SK-N-SH (cell line): ENCODE measurements at regions not wholly inside any gene's neighbourhood (a gene's known extent, or its start where the extent isn't known, plus 50 kb on each side); places are given as distances from the start of the nearest gene placed in this dataset.

ENCODE experiments used
- CTCF ChIA-PET: fragments of 300-600, 350-600 bp; formaldehyde crosslinking; extraction: SDS; loops from one replicate; lab custom pipeline; 2021; lab: Yijun Ruan, JAX
- POLR2A ChIA-PET: fragments of 350-600 bp; sonication (Branson Sonifier 250); formaldehyde crosslinking; extraction: SDS; loops from one replicate; lab custom pipeline; 2020; ENCODE audit warnings: antibody characterized with exemption, inconsistent platforms; lab: Yijun Ruan, JAX
- DNase-seq: peaks from one replicate; pipeline ENCODE4 v3.0.0; 2012
- H2AFZ ChIP-seq: fragments of 200-600 bp; sonication (generic); 2 replicates; pipeline ENCODE4 v1.8.1; 2016; ENCODE audit warnings: antibody characterized with exemption, mild to moderate bottlenecking, low read depth
- H3F3A ChIP-seq: fragments of 200-600 bp; sonication (generic); replicated peaks from 2 replicates; pipeline ENCODE3; 2016; ENCODE audit warnings: antibody characterized with exemption, mild to moderate bottlenecking; ENCODE audit not compliant: insufficient read depth
- H3K27ac ChIP-seq, 2 experiments: fragments of 200-500 bp in 1 of 2; fragments of 200-600 bp in 1 of 2; sonication (Bioruptor generic) in 1 of 2; sonication (generic), shearing (Covaris generic) in 1 of 2; 2 replicates each; pipeline versions ENCODE4 v1.5.1 to v1.6.1; 2014 to 2016; ENCODE audit warnings: low read depth in 2 of 2, inconsistent platforms in 1 of 2, low read length in 1 of 2, mild to moderate bottlenecking in 1 of 2, mixed read lengths in 1 of 2
- H3K27me3 ChIP-seq: fragments of 200-600 bp; sonication (generic), shearing (Covaris generic); 2 replicates; pipeline ENCODE4 v1.6.1; 2016; ENCODE audit warnings: mixed run types; ENCODE audit not compliant: insufficient read depth
- H3K36me3 ChIP-seq, 2 experiments: fragments of 200-500 bp in 1 of 2; fragments of 200-600 bp in 1 of 2; sonication (Bioruptor generic) in 1 of 2; sonication (generic) in 1 of 2; replicated peaks in 1 of 2; 2 replicates each; pipeline versions ENCODE3 to v1.5.1; 2014 to 2016; ENCODE audit warnings: low read length in 1 of 2, mild to moderate bottlenecking in 1 of 2; ENCODE audit not compliant: insufficient read depth in 2 of 2, control insufficient read depth in 1 of 2
- H3K4me1 ChIP-seq, 2 experiments: fragments of 200-500 bp in 1 of 2; fragments of 200-600 bp in 1 of 2; sonication (Bioruptor generic) in 1 of 2; sonication (generic), shearing (Covaris generic) in 1 of 2; 2 replicates each; pipeline versions ENCODE4 v1.5.1 to v1.6.1; 2014 to 2016; ENCODE audit warnings: low read depth in 1 of 2, low read length in 1 of 2, mixed run types in 1 of 2; ENCODE audit not compliant: insufficient read depth in 2 of 2, control insufficient read depth in 1 of 2
- H3K4me2 ChIP-seq: fragments of 200-600 bp; sonication (generic), shearing (Covaris generic); 2 replicates; pipeline ENCODE4 v1.6.1; 2017; ENCODE audit warnings: mixed run types
- H3K4me3 ChIP-seq, 2 experiments: fragments of 200-500 bp in 1 of 2; fragments of 200-600 bp in 1 of 2; sonication (Bioruptor generic) in 1 of 2; sonication (generic), shearing (Covaris generic) in 1 of 2; 2 replicates each; pipeline versions ENCODE4 v1.5.1 to v1.8.1; 2014 to 2016; ENCODE audit warnings: low read depth in 2 of 2, inconsistent platforms in 1 of 2, low read length in 1 of 2, mild to moderate bottlenecking in 1 of 2, mixed read lengths in 1 of 2, moderate library complexity in 1 of 2
- H3K79me2 ChIP-seq: fragments of 200-600 bp; sonication (generic); 2 replicates; pipeline ENCODE4 v1.8.1; 2017; ENCODE audit warnings: mild to moderate bottlenecking; ENCODE audit not compliant: insufficient read depth
- H3K9ac ChIP-seq: fragments of 200-600 bp; sonication (generic); 2 replicates; pipeline ENCODE4 v1.6.1; 2017; ENCODE audit warnings: mixed run types
- H3K9me2 ChIP-seq: fragments of 200-600 bp; sonication (generic); 2 replicates; pipeline ENCODE4 v1.6.1; 2017; ENCODE audit warnings: mixed run types
- H3K9me3 ChIP-seq: fragments of 200-600 bp; sonication (generic); 2 replicates; pipeline ENCODE4 v1.6.1; 2017; ENCODE audit warnings: mixed run types, mild to moderate bottlenecking, moderate library complexity
- H4K20me1 ChIP-seq: fragments of 200-600 bp; sonication (generic); 2 replicates; pipeline ENCODE4 v1.6.1; 2017; ENCODE audit warnings: mild to moderate bottlenecking, mixed run types; ENCODE audit not compliant: insufficient read depth
- CHD2 ChIP-seq: fragments of 150-350 bp; IDR thresholded peaks from 2 replicates; pipeline ENCODE4 v1.6.1; 2018; ENCODE audit warnings: low read length; ENCODE audit not compliant: partially characterized antibody
- CTCF ChIP-seq: fragments of 200-600 bp; sonication (generic); IDR thresholded peaks from 2 replicates; pipeline ENCODE4 v1.6.1; 2017; ENCODE audit warnings: antibody characterized with exemption, mild to moderate bottlenecking, moderate library complexity
- EP300 ChIP-seq, 2 experiments: IDR thresholded peaks; 2 replicates each; pipeline versions ENCODE4 v1.4.0 to v1.6.1; 2012; ENCODE audit warnings: borderline replicate concordance in 1 of 2, low read depth in 1 of 2, low read length in 1 of 2
- EZH2phosphoT487 ChIP-seq: fragments of 200-600 bp; sonication (generic); IDR thresholded peaks from 2 replicates; pipeline ENCODE4 v1.6.1; 2017; ENCODE audit warnings: low read depth, mixed run types, mild to moderate bottlenecking, antibody characterized with exemption, moderate library complexity, borderline replicate concordance
- FOSL2 ChIP-seq: IDR thresholded peaks from 2 replicates; pipeline ENCODE4 v1.4.0; 2012; ENCODE audit warnings: low read depth, mild to moderate bottlenecking, moderate library complexity, borderline replicate concordance
- FOXJ3 ChIP-seq: sonication (generic); formaldehyde crosslinking; IDR thresholded peaks from 2 replicates; pipeline ENCODE4 v1.5.1; 2020; ENCODE audit warnings: mild to moderate bottlenecking, missing genetic modification reagents
- GATA2 ChIP-seq: sonication (generic); formaldehyde crosslinking; IDR thresholded peaks from 2 replicates; pipeline ENCODE4 v1.5.0; 2020; ENCODE audit warnings: mild to moderate bottlenecking, missing genetic modification reagents
- MXI1 ChIP-seq: IDR thresholded peaks from 2 replicates; pipeline ENCODE4 v1.6.1; 2012; ENCODE audit warnings: mild to moderate bottlenecking, low read depth, low read length, improper control_type of control experiment
- NFIC ChIP-seq: IDR thresholded peaks from 2 replicates; pipeline ENCODE4 v1.4.0; 2012; ENCODE audit warnings: borderline replicate concordance
- PBX3 ChIP-seq: IDR thresholded peaks from 2 replicates; pipeline ENCODE4; 2012
- POLR2AphosphoS5 ChIP-seq: IDR thresholded peaks from 2 replicates; pipeline ENCODE4 v1.6.1; 2012; ENCODE audit warnings: low read depth, low read length
- RAD21 ChIP-seq: IDR thresholded peaks from 2 replicates; pipeline ENCODE4 v1.6.1; 2012; ENCODE audit warnings: mild to moderate bottlenecking, low read length
- REST ChIP-seq: IDR thresholded peaks from 2 replicates; pipeline ENCODE4 v1.6.1; 2012; ENCODE audit warnings: mild to moderate bottlenecking, low read depth, low read length, moderate library complexity
- RFX5 ChIP-seq: IDR thresholded peaks from 2 replicates; pipeline ENCODE4 v1.6.1; 2012; ENCODE audit warnings: mild to moderate bottlenecking, improper control_type of control experiment, low read length
- TAF1 ChIP-seq: IDR thresholded peaks from 2 replicates; pipeline ENCODE4 v1.6.1; 2012; ENCODE audit warnings: low read depth, mild to moderate bottlenecking, low read length, moderate library complexity, borderline replicate concordance
- TCF12 ChIP-seq: IDR thresholded peaks from 2 replicates; pipeline ENCODE4 v1.4.0; 2012
- USF2 ChIP-seq: fragments of 150-350 bp; IDR thresholded peaks from 2 replicates; pipeline ENCODE4 v1.6.1; 2017; ENCODE audit warnings: antibody characterized with exemption, low read length, low read depth, borderline replicate concordance
- YY1 ChIP-seq: IDR thresholded peaks from 2 replicates; pipeline ENCODE4 v1.4.0; 2012; ENCODE audit warnings: low read depth, mild to moderate bottlenecking
- WGBS: methylation state at CpG from one replicate; pipeline ENCODE4 v1.1.6; 2017; ENCODE audit warnings: low lambda C conversion rate; 5-methylcytosine and 5-hydroxymethylcytosine counted together
- TF ChIP-seq, protein P1 (sequence below): IDR thresholded peaks from 2 replicates; pipeline ENCODE4 v1.4.0; 2012; ENCODE audit warnings: low read depth, borderline replicate concordance

- H3K79me2 ChIP-seq, result no peaks in the 10 kb centered on the region
- no peaks in the 10 kb centered on the region for H3K36me3 ChIP-seq
- no peaks in the 10 kb centered on the region for H4K20me1 ChIP-seq
- TF ChIP-seq GATA2 (no peak), YY1 (no peak), TCF12 (no peak), CTCF (no peak), EP300 (IDR thresholded peaks at IDR 0.05; ENCODE audit: borderline replicate concordance in 1 of 2, low read depth in 1 of 2, low read length in 1 of 2) (no peak), CHD2 (no peak), REST (no peak), POLR2AphosphoS5 (no peak)
- TF ChIP-seq, protein P1, sequence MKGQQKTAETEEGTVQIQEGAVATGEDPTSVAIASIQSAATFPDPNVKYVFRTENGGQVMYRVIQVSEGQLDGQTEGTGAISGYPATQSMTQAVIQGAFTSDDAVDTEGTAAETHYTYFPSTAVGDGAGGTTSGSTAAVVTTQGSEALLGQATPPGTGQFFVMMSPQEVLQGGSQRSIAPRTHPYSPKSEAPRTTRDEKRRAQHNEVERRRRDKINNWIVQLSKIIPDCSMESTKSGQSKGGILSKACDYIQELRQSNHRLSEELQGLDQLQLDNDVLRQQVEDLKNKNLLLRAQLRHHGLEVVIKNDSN, result no peak
- no peak overlapping the region for H3K27ac ChIP-seq
- H3K9me3 ChIP-seq, result no peaks in the 10 kb centered on the region
- no peak for DNase-seq
- ChIA-PET POLR2A (no interaction called here), CTCF (no interaction called here)
- no peaks in the 10 kb centered on the region for H3K27me3 ChIP-seq
- no peaks in the 10 kb centered on the region for H3K9me2 ChIP-seq
- no peak overlapping the region for H2AFZ ChIP-seq
- no peak overlapping the region for H3K4me3 ChIP-seq
- H3K4me1 ChIP-seq, result no peaks in the 10 kb centered on the region; a peak in 1 of 4 replicates
- WGBS, result 13% methylated on average over 4 of the region's 4 CpGs
- H3K4me2 ChIP-seq, result no peak overlapping the region
- no peak overlapping the region for H3K9ac ChIP-seq
- no peaks in the 10 kb centered on the region for H3F3A ChIP-seq
These were observed 1067.0 kb upstream of the FANCL start for GRCh38 chr2:59308108-59308507.

DNA sequence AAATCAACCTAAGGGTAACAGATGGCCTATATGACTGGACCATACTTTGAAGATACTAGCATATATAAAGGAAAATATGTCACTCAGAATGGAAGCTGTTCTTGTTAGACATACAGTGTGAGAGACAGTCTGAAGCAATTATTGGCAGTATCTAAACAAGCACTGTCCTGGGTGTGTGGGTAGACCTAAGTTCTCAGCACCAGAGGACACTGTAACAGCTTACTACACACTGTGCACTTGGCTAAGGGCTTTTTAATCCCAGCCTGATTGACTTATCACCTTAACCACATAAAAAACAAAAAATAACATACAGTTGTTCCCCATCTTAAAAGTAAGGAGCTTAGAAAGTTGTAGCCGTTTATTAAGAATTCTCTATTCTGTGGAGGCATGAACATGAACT, 1066.1 kb upstream of the FANCL start:
- Histone ChIP-seq H3K9ac (no peak overlapping the region), H3K27ac (no peak overlapping the region), H3F3A (no peaks in the 10 kb centered on the region), H3K9me2 (no peaks in the 10 kb centered on the region), H3K4me1 (no peaks in the 10 kb centered on the region; a peak in 1 of 4 replicates), H3K36me3 (no peaks in the 10 kb centered on the region), H4K20me1 (no peaks in the 10 kb centered on the region), H3K79me2 (no peaks in the 10 kb centered on the region), H3K4me2 (no peak overlapping the region), H3K4me3 (no peak overlapping the region), H2AFZ (no peak overlapping the region), H3K9me3 (no peaks in the 10 kb centered on the region), H3K27me3 (no peaks in the 10 kb centered on the region)
- no peak for DNase-seq
- ChIA-PET POLR2A (no interaction called here), CTCF (interaction anchor here (0.6 kb wide), 1 partner anchor 614 kb away, joined by 3 read pairs; no protein-coding TSS in a partner anchor)
- 0% methylated on average over 1 of the region's 1 CpG for WGBS
- TF ChIP-seq EP300 (IDR thresholded peaks at IDR 0.05; ENCODE audit: borderline replicate concordance in 1 of 2, low read depth in 1 of 2, low read length in 1 of 2) (no peak), EZH2phosphoT487 (no peak), RAD21 (no peak), TAF1 (no peak), MXI1 (no peak), NFIC (no peak), USF2 (no peak), POLR2AphosphoS5 (no peak), CHD2 (no peak), PBX3 (no peak), FOXJ3 (CRISPR knock-in tag) (no peak), FOSL2 (no peak), RFX5 (no peak)
- TF ChIP-seq, protein P1, result no peak
